Esophagus muscularis mucosa (tissue), 4 donors: ENCODE measurements at regions not wholly inside any gene's neighbourhood (a gene's known extent, or its start where the extent isn't known, plus 50 kb on each side); places are given as distances from the start of the nearest gene placed in this dataset.

Source experiments
- DNase-seq: peaks from one replicate; pipeline ENCODE4 v3.0.0-alpha.2; 2017; ENCODE audit errors: extremely low spot score
- H3K27ac ChIP-seq, 4 donors: fragments of 200-600 bp; sonication (generic); replicated peaks in 1 of 4; 1 replicate in 3 of 4; 2 replicates in 1 of 4; pipeline ENCODE4 v1.5.1; 2016 to 2019; ENCODE audit warnings: mild to moderate bottlenecking in 1 of 4
- H3K27me3 ChIP-seq, 4 donors: fragments of 200-600 bp; sonication (generic); one replicate each; pipeline versions ENCODE4 v1.5.1 to v1.6.0; 2016 to 2019
- H3K36me3 ChIP-seq, 4 donors: fragments of 200-600 bp; sonication (generic); one replicate each; pipeline ENCODE4 v1.5.1; 2016 to 2019
- H3K4me1 ChIP-seq, 4 donors: fragments of 200-600 bp; sonication (generic); one replicate each; pipeline ENCODE4 v1.5.1; 2016 to 2019
- H3K4me3 ChIP-seq, 4 donors: fragments of 200-600 bp; sonication (generic); 1 replicate in 2 of 4; 2 replicates in 2 of 4; pipeline ENCODE4 v1.5.1; 2016 to 2019; ENCODE audit warnings: mild to moderate bottlenecking in 4 of 4, moderate library complexity in 1 of 4
- H3K9me3 ChIP-seq, 4 donors: fragments of 200-600 bp; sonication (generic); 1 replicate in 3 of 4; 2 replicates in 1 of 4; pipeline ENCODE4 v1.5.1; 2016 to 2019
- CTCF ChIP-seq, 3 experiments: fragments of 200-600 bp in 2 of 3; fragments of 450-650 bp in 1 of 3; sonication (generic) in 2 of 3; IDR thresholded peaks; one replicate each; pipeline ENCODE4 v1.5.1; 2017 to 2019; ENCODE audit warnings: antibody characterized with exemption in 3 of 3, mild to moderate bottlenecking in 2 of 3, moderate library complexity in 1 of 3
- EP300 ChIP-seq: sonication (generic); formaldehyde crosslinking; IDR thresholded peaks from one replicate; pipeline ENCODE4 v1.6.1; 2017; ENCODE audit warnings: antibody characterized with exemption
- POLR2A ChIP-seq: fragments of 450-650 bp; IDR thresholded peaks from one replicate; pipeline ENCODE4 v1.6.1; 2017; ENCODE audit warnings: antibody characterized with exemption, moderate library complexity, mild to moderate bottlenecking, low read depth
- POLR2AphosphoS5 ChIP-seq, 2 donors: sonication (generic); formaldehyde crosslinking; IDR thresholded peaks; one replicate each; pipeline ENCODE4 v1.6.1; 2017; ENCODE audit warnings: antibody characterized with exemption in 2 of 2
- whole genome bisulfite sequencing: methylation state at CpG from one replicate; pipeline ENCODE4 v1.1.5; 2018; 5-methylcytosine and 5-hydroxymethylcytosine counted together
- intact Hi-C: fragments of 100-400 bp; cut with DNase I; formaldehyde crosslinking; loops from one replicate; pipeline ENCODE4 v1.15.1; 2023

GRCh38 chr1:118563981-118564951 is 379.2 kb upstream of the SPAG17 start:
- no peak overlapping the region for H3K27ac ChIP-seq
- H3K27me3 ChIP-seq, result no peaks in the 10 kb centered on the region
- 66% methylated on average over 6 of the region's 6 CpGs for WGBS
- no peak overlapping the region for H3K4me3 ChIP-seq
- no peaks in the 10 kb centered on the region for H3K9me3 ChIP-seq
- H3K4me1 ChIP-seq, result peaks cover 0 to 7% (median 2%) of the 10 kb centered on the region in 4 donors
- intact Hi-C loops, result no loop called here
- DNase-seq, result no peak
- H3K36me3 ChIP-seq, result no peaks in the 10 kb centered on the region
- TF ChIP-seq EP300 (no peak), CTCF (IDR thresholded peaks at IDR 0.05) (no peak), POLR2AphosphoS5 (IDR thresholded peaks at IDR 0.05) (no peak), POLR2A (no peak)

- H3K4me1 ChIP-seq, result no peaks in the 10 kb centered on the region
- 66% methylated on average over 3 of the region's 3 CpGs for WGBS
- H3K36me3 ChIP-seq, result no peaks in the 10 kb centered on the region
- H3K9me3 ChIP-seq, result no peaks in the 10 kb centered on the region
- H3K27ac ChIP-seq, result no peak overlapping the region
- no peak overlapping the region for H3K4me3 ChIP-seq
- intact Hi-C loops, result no loop called here
- DNase-seq, result no peak
- no peak for TF ChIP-seq EP300
- TF ChIP-seq CTCF (IDR thresholded peaks at IDR 0.05), result no peak
- no peak for TF ChIP-seq POLR2AphosphoS5 (IDR thresholded peaks at IDR 0.05)
- TF ChIP-seq POLR2A, result no peak
- H3K27me3 ChIP-seq, result no peaks in the 10 kb centered on the region
Observed at GRCh38 chr1:118558933-118559332, 373.9 kb upstream of the SPAG17 start.

GRCh38 chr1:118556936-118557335 is 371.9 kb upstream of the SPAG17 start:
- H3K27ac ChIP-seq, result no peak overlapping the region
- H3K9me3 ChIP-seq, result peaks cover 0 to 9% (median 0%) of the 10 kb centered on the region in 4 donors
- no peak for DNase-seq
- no peaks in the 10 kb centered on the region for H3K4me1 ChIP-seq
- H3K4me3 ChIP-seq, result no peak overlapping the region
- WGBS, result 78% methylated on average over 2 of the region's 2 CpGs
- TF ChIP-seq EP300, result no peak
- no peak for TF ChIP-seq CTCF (IDR thresholded peaks at IDR 0.05)
- no peak for TF ChIP-seq POLR2AphosphoS5 (IDR thresholded peaks at IDR 0.05)
- TF ChIP-seq POLR2A, result no peak
- no peaks in the 10 kb centered on the region for H3K27me3 ChIP-seq
- no peaks in the 10 kb centered on the region for H3K36me3 ChIP-seq
- intact Hi-C loops, result no loop called here

- Histone ChIP-seq H3K27me3 (no peaks in the 10 kb centered on the region), H3K4me3 (no peak overlapping the region), H3K4me1 (no peaks in the 10 kb centered on the region), H3K27ac (no peak overlapping the region), H3K9me3 (peaks cover 0 to 9% (median under 1%) of the 10 kb centered on the region in 4 donors), H3K36me3 (no peaks in the 10 kb centered on the region)
- 84% methylated on average over 3 of the region's 3 CpGs for WGBS
- intact Hi-C loops, result no loop called here
- no peak for TF ChIP-seq EP300
- no peak for TF ChIP-seq CTCF (IDR thresholded peaks at IDR 0.05)
- no peak for TF ChIP-seq POLR2AphosphoS5 (IDR thresholded peaks at IDR 0.05)
- no peak for TF ChIP-seq POLR2A
- no peak for DNase-seq
Observed at GRCh38 chr1:118555638-118556037, 370.6 kb upstream of the SPAG17 start.
